ENCODE measurements at regions not wholly inside any gene's neighbourhood (a gene's known extent, or its start where the extent isn't known, plus 50 kb on each side); places are given as distances from the start of the nearest gene placed in this dataset.
"Not testable (repeated sequence)": the region's sequence is repeated elsewhere in the genome, so short reads cannot be mapped to it uniquely, and the experiment has no call there.

DNA sequence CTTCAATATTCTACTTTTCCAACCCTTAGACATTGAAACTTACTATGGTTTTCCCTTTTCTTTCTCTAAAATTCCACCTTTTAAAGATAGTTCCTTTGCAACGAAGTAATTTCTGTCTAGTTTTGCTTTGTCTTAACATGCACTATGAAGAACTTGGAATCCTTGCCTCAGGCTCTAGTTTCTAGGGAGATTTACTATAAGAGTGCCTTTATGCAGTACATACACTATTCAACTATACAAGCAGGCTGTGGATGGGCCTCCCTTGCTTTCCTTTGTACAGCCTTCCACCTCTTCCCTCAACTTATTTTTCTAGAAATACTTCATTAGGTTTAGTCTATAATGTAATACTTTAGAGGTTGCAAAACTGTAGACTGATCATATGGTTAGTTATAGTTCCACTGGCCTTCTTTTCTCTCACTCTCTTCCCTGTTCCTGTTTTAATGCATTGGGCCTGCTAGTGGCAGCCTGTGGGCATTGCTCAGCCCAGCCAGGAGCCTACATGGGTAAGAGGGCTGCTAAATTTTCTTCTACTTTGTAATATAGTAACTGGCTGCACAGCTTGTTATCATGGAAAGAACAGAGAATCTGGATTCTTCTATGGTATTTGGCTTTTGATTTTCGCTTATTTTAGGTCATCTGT, 100.2 kb downstream of the C11orf87 start:
- DNase-seq (no peak), ATAC-seq (no peak)
- intact Hi-C loops (cut with DNase I), result no loop called here
- 78 to 87% (median 80%) methylated on average over 2 of the region's 2 CpGs for WGBS, 3 donors
- TF ChIP-seq, protein P1, sequence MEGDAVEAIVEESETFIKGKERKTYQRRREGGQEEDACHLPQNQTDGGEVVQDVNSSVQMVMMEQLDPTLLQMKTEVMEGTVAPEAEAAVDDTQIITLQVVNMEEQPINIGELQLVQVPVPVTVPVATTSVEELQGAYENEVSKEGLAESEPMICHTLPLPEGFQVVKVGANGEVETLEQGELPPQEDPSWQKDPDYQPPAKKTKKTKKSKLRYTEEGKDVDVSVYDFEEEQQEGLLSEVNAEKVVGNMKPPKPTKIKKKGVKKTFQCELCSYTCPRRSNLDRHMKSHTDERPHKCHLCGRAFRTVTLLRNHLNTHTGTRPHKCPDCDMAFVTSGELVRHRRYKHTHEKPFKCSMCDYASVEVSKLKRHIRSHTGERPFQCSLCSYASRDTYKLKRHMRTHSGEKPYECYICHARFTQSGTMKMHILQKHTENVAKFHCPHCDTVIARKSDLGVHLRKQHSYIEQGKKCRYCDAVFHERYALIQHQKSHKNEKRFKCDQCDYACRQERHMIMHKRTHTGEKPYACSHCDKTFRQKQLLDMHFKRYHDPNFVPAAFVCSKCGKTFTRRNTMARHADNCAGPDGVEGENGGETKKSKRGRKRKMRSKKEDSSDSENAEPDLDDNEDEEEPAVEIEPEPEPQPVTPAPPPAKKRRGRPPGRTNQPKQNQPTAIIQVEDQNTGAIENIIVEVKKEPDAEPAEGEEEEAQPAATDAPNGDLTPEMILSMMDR (IDR thresholded peaks at IDR 0.05), result no peak
- Histone ChIP-seq H3K4me3 (no peak overlapping the region), H3K27ac (no peak overlapping the region), H3K4me1 (no peaks in the 10 kb centered on the region), H3K27me3 (ENCODE audit: insufficient read depth in 3 of 3, low read length in 2 of 3) (no peaks in the 10 kb centered on the region), H3K9me3 (no peaks in the 10 kb centered on the region), H3K36me3 (ENCODE audit: insufficient read depth in 1 of 2, low read depth in 1 of 2) (no peaks in the 10 kb centered on the region)

DNA sequence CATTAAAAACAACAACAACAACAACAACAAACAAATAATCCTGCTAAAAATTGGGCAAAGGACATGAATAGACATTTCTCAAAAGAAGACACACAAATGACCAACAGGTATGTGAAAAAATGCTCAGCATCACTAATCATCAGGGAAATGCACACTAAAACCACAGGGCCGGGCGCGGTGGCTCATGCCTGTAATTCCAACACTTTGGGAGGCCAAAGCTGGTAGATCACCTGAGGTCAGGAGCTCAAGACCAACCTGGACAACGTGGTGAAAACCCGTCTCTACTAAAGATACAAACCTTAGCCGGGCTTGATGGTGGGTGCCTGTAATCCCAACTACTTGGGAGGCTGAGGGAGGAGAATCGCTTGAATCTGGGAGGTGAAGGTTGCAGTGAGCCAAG, 103.6 kb downstream of the C11orf87 start:
- ATAC-seq; H3K27me3 ChIP-seq (ENCODE audit: insufficient read depth in 3 of 3, low read length in 2 of 3): not testable (repeated sequence)
- 92 to 97% (median 95%) methylated on average over 7 of the region's 7 CpGs for WGBS, 3 donors

DNA sequence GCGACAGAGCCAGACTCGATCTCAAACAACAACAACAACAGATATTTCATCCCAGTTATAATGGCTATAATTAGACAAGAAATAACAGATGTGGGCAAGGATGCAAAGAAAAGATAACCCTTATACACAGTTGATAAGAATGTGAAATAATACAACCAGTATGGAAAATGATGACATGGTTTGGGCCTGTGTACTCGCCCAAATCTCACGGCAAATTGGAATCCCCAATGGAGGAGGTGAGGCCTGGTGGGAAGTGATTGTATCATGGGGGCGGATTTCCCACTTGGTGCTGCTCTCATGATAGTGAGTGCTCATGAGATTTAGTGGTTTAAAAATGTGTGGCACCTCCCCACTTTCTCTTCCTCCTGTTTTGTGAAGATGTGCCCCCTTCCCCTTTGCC, 104.1 kb downstream of the C11orf87 start:
- DNase-seq, result no peak
- no peak for ATAC-seq
- Histone ChIP-seq H3K27ac (no peak overlapping the region), H3K27me3 (ENCODE audit: insufficient read depth in 3 of 3, low read length in 2 of 3) (no peaks in the 10 kb centered on the region), H3K36me3 (ENCODE audit: insufficient read depth in 1 of 2, low read depth in 1 of 2) (no peaks in the 10 kb centered on the region), H3K9me3 (no peaks in the 10 kb centered on the region), H3K4me1 (no peaks in the 10 kb centered on the region), H3K4me3 (no peak overlapping the region)
- intact Hi-C loops (cut with DNase I), result no loop called here
- TF ChIP-seq, protein P1 (IDR thresholded peaks at IDR 0.05), result no peak
- 84 to 91% (median 88%) methylated on average over 5 of the region's 5 CpGs for WGBS, 3 donors

More for the DNA sequence above, 103.6 kb downstream of the C11orf87 start:
- H3K4me1 ChIP-seq; H3K27ac ChIP-seq; H3K36me3 ChIP-seq (ENCODE audit: insufficient read depth in 1 of 2, low read depth in 1 of 2); H3K4me3 ChIP-seq; intact Hi-C loops (cut with DNase I); H3K9me3 ChIP-seq; DNase-seq: not testable (repeated sequence)

DNA sequence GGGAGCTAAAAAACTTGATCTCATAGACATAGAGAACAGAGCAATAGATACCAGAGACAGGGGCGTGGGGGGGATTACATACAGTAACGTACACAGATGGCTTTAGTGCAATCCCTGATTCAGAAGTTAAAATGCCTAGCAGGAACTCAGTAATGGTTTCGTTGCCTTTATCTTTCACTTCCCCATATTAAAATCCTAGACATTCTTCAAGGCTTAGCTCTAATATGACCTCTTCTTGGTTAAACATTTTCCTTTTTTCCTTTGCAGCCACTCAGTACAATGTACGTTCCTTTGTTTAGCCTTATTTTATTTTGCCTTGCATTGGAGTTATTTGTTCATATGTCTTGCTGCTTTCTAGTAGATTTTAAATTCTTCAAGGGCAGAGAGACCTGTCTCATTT, 104.9 kb downstream of the C11orf87 start:
- H3K9me3 ChIP-seq, result no peaks in the 10 kb centered on the region
- H3K27ac ChIP-seq, result no peak overlapping the region
- TF ChIP-seq, protein P1 (IDR thresholded peaks at IDR 0.05), result no peak
- DNase-seq, result no peak
- no peak for ATAC-seq
- H3K36me3 ChIP-seq (ENCODE audit: insufficient read depth in 1 of 2, low read depth in 1 of 2), result no peaks in the 10 kb centered on the region
- no peaks in the 10 kb centered on the region for H3K4me1 ChIP-seq
- intact Hi-C loops (cut with DNase I), result no loop called here
- WGBS, 3 donors, result 62 to 75% (median 63%) methylated on average over 4 of the region's 4 CpGs
- H3K4me3 ChIP-seq, result no peak overlapping the region
- no peaks in the 10 kb centered on the region for H3K27me3 ChIP-seq (ENCODE audit: insufficient read depth in 3 of 3, low read length in 2 of 3)

DNA sequence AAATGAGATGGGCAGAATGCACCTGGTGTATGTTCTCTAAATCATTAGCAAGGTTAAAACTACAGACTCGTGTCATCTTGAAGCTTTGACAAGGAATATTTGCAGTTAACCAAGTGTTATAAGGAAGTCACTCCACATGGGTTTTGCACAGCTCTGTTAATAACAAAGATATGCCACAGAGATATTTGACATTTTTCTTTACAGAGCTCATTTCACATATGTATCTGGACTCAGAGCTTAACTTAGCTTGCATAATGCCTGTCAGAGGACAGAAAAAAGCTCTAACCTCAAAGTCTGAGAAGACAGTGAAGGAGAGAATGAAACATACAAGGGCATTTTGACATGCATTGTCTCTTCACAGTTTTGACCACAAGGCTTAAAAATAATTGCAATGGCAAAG, 105.5 kb downstream of the C11orf87 start:
- TF ChIP-seq, protein P1 (IDR thresholded peaks at IDR 0.05), result no peak
- Histone ChIP-seq H3K9me3 (no peaks in the 10 kb centered on the region), H3K36me3 (ENCODE audit: insufficient read depth in 1 of 2, low read depth in 1 of 2) (no peaks in the 10 kb centered on the region), H3K4me1 (no peaks in the 10 kb centered on the region), H3K27me3 (ENCODE audit: insufficient read depth in 3 of 3, low read length in 2 of 3) (no peaks in the 10 kb centered on the region), H3K4me3 (no peak overlapping the region), H3K27ac (no peak overlapping the region)
- ATAC-seq (no peak), DNase-seq (no peak)
- intact Hi-C loops (cut with DNase I), result no loop called here
- WGBS, 3 donors, result 22 to 40% (median 39%) methylated on average over 1 of the region's 1 CpG

Measured in psoas muscle (tissue), 7 donors.